H9 (cell line): ENCODE measurements at regions not wholly inside any gene's neighbourhood (a gene's known extent, or its start where the extent isn't known, plus 50 kb on each side); places are given as distances from the start of the nearest gene placed in this dataset.

Experiments
- DNase-seq: peaks from one replicate; pipeline ENCODE4 v3.0.0-alpha.2; 2017
- H2AFZ ChIP-seq: one replicate; pipeline ENCODE4 v1.6.1; 2013; ENCODE audit warnings: mild to moderate bottlenecking, low read length, control low read depth, moderate library complexity
- H2AK5ac ChIP-seq: 2 replicates; pipeline ENCODE4 v1.6.1; 2013; ENCODE audit warnings: low read length, control low read depth, mixed read lengths; ENCODE audit not compliant: insufficient read length
- H2BK120ac ChIP-seq: one replicate; pipeline ENCODE4 v1.6.1; 2013; ENCODE audit warnings: low read depth, mild to moderate bottlenecking, low read length, control low read depth, inconsistent platforms; ENCODE audit not compliant: poor library complexity, severe bottlenecking
- H2BK12ac ChIP-seq: 2 replicates; pipeline ENCODE4 v1.6.1; 2013; ENCODE audit warnings: low read length, control low read depth, mixed read lengths, low read depth; ENCODE audit not compliant: insufficient read length
- H2BK15ac ChIP-seq: 2 replicates; pipeline ENCODE4 v1.6.1; 2013; ENCODE audit warnings: low read depth, low read length, control low read depth
- H2BK20ac ChIP-seq: one replicate; pipeline ENCODE4 v1.6.1; 2013; ENCODE audit warnings: low read depth, mild to moderate bottlenecking, low read length, control low read depth, inconsistent platforms; ENCODE audit not compliant: poor library complexity, severe bottlenecking
- H2BK5ac ChIP-seq: 2 replicates; pipeline ENCODE4 v1.6.1; 2013; ENCODE audit warnings: low read length, control low read depth, mixed read lengths; ENCODE audit not compliant: insufficient read length
- H3K14ac ChIP-seq: 2 replicates; pipeline ENCODE4 v1.6.1; 2013; ENCODE audit warnings: low read length, control low read depth; ENCODE audit not compliant: insufficient read depth
- H3K18ac ChIP-seq: 2 replicates; pipeline ENCODE4 v1.6.1; 2013; ENCODE audit warnings: low read depth, mild to moderate bottlenecking, mixed read lengths, low read length, control low read depth; ENCODE audit not compliant: insufficient read length
- H3K23ac ChIP-seq: 2 replicates; pipeline ENCODE4 v1.6.1; 2013; ENCODE audit warnings: low read length, control low read depth, mixed read lengths, low read depth; ENCODE audit not compliant: insufficient read length
- H3K23me2 ChIP-seq: 2 replicates; pipeline ENCODE4 v1.6.1; 2013; ENCODE audit warnings: low read depth, mild to moderate bottlenecking, mixed read lengths, low read length, control low read depth; ENCODE audit not compliant: insufficient read length, poor library complexity, severe bottlenecking
- H3K27ac ChIP-seq: 2 replicates; pipeline ENCODE4 v1.5.1; 2013; ENCODE audit warnings: low read length, control low read depth, mixed read lengths, low read depth; ENCODE audit not compliant: insufficient read length
- H3K27me3 ChIP-seq: 2 replicates; pipeline ENCODE4 v1.6.1; 2013; ENCODE audit warnings: low read length, control low read depth, inconsistent platforms; ENCODE audit not compliant: insufficient read depth
- H3K4ac ChIP-seq: 2 replicates; pipeline ENCODE4 v1.6.1; 2013; ENCODE audit warnings: low read depth, mild to moderate bottlenecking, control low read depth, inconsistent platforms, low read length, moderate library complexity
- H3K4me1 ChIP-seq: 2 replicates; pipeline ENCODE4 v1.6.1; 2013; ENCODE audit warnings: low read length, control low read depth, inconsistent platforms; ENCODE audit not compliant: insufficient read depth
- H3K4me2 ChIP-seq: 2 replicates; pipeline ENCODE4 v1.6.1; 2013; ENCODE audit warnings: low read length, control low read depth, mixed read lengths; ENCODE audit not compliant: insufficient read length, insufficient read depth
- H3K56ac ChIP-seq: 2 replicates; pipeline ENCODE4 v1.6.1; 2013; ENCODE audit warnings: low read depth, mild to moderate bottlenecking, mixed read lengths, low read length, control low read depth; ENCODE audit not compliant: insufficient read length
- H3K79me1 ChIP-seq: 2 replicates; pipeline ENCODE4 v1.6.1; 2013; ENCODE audit warnings: low read depth, mild to moderate bottlenecking, moderate library complexity, low read length, control low read depth, inconsistent platforms; ENCODE audit not compliant: insufficient read depth, poor library complexity, severe bottlenecking
- H3K79me2 ChIP-seq: 2 replicates; pipeline ENCODE4 v1.6.1; 2013; ENCODE audit warnings: low read length, control low read depth, inconsistent platforms; ENCODE audit not compliant: insufficient read depth
- H3K9ac ChIP-seq: 2 replicates; pipeline ENCODE4 v1.6.1; 2013; ENCODE audit warnings: low read length, control low read depth, mixed read lengths; ENCODE audit not compliant: insufficient read length; ENCODE audit errors: extremely low read depth
- H3K9me3 ChIP-seq: one replicate; pipeline ENCODE4 v1.6.1; 2013; ENCODE audit warnings: low read depth, low read length, inconsistent platforms; ENCODE audit not compliant: control insufficient read depth
- H3T11ph ChIP-seq: one replicate; pipeline ENCODE4 v1.6.1; 2013; ENCODE audit warnings: mild to moderate bottlenecking, low read length, control low read depth, inconsistent platforms
- H4K20me1 ChIP-seq: one replicate; pipeline ENCODE4 v1.6.1; 2013; ENCODE audit not compliant: control insufficient read depth, insufficient read length, insufficient read depth
- H4K5ac ChIP-seq: 2 replicates; pipeline ENCODE4 v1.6.1; 2013; ENCODE audit warnings: low read depth, mild to moderate bottlenecking, mixed read lengths, low read length, control low read depth; ENCODE audit not compliant: insufficient read length
- H4K8ac ChIP-seq: replicated peaks from 2 replicates; pipeline ENCODE4 v1.6.1; 2013; ENCODE audit warnings: low read length, control low read depth, mixed read lengths, low read depth; ENCODE audit not compliant: insufficient read length
- H4K91ac ChIP-seq: 2 replicates; pipeline ENCODE4 v1.6.1; 2013; ENCODE audit warnings: low read depth, mild to moderate bottlenecking, moderate library complexity, mixed read lengths, low read length, control low read depth; ENCODE audit not compliant: insufficient read length
- H3K27ac Mint-ChIP-seq, 3 experiments: 2 replicates in 2 of 3; 3 replicates in 1 of 3; pipeline ENCODE4 v1.8.0; 2020 to 2021; ENCODE audit warnings: mixed read lengths in 3 of 3, mild to moderate bottlenecking in 1 of 3, moderate library complexity in 1 of 3
- H3K27me3 Mint-ChIP-seq: 2 replicates; pipeline ENCODE4 v1.8.0; 2021; ENCODE audit warnings: low read depth, mild to moderate bottlenecking, moderate library complexity, mixed read lengths
- H3K36me3 Mint-ChIP-seq, 3 experiments: 2 replicates in 2 of 3; 3 replicates in 1 of 3; pipeline ENCODE4 v1.8.0; 2020 to 2021; ENCODE audit warnings: low read depth in 3 of 3, mixed read lengths in 3 of 3; ENCODE audit not compliant: insufficient read depth in 1 of 3
- H3K4me1 Mint-ChIP-seq, 2 experiments: 2 replicates each; pipeline ENCODE4 v1.8.0; 2020; ENCODE audit warnings: mixed read lengths in 2 of 2
- H3K4me3 Mint-ChIP-seq, 2 experiments: 2 replicates in 1 of 2; 3 replicates in 1 of 2; pipeline ENCODE4 v1.8.0; 2020 to 2021; ENCODE audit warnings: mild to moderate bottlenecking in 2 of 2, mixed read lengths in 2 of 2, moderate library complexity in 1 of 2
- H3K9me3 Mint-ChIP-seq, 2 experiments: 2 replicates in 1 of 2; 3 replicates in 1 of 2; pipeline ENCODE4 v1.8.0; 2020; ENCODE audit warnings: mild to moderate bottlenecking in 2 of 2, mixed read lengths in 2 of 2, moderate library complexity in 1 of 2
- CTCF ChIP-seq: fragments of 200-600 bp; sonication (generic); conservative IDR thresholded peaks from 3 replicates; pipeline ENCODE4 v1.8.0; 2021; ENCODE audit warnings: antibody characterized with exemption, mild to moderate bottlenecking
- WGBS: extraction: QIAGEN DNeasy Blood & Tissue Kit; methylation state at CpG from one replicate; pipeline ENCODE4 v1.1.7; 2013; ENCODE audit warnings: missing lambda C conversion rate, low lambda C conversion rate, mixed read lengths; ENCODE audit not compliant: insufficient read length; ENCODE audit errors: extremely low coverage; 5-methylcytosine and 5-hydroxymethylcytosine counted together

- Mint-ChIP-seq H3K9me3 (no peaks in the 10 kb centered on the region; a peak in 2 of 5 replicates), H3K4me3 (no peak overlapping the region), H3K36me3 (no peaks in the 10 kb centered on the region), H3K27me3 (peaks cover 46% of the 10 kb centered on the region), H3K27ac (no peak overlapping the region), H3K4me1 (peaks cover 5 to 6% of the 10 kb centered on the region in 2 experiments)
- Histone ChIP-seq H3K56ac (no peak overlapping the region), H3K79me2 (no peaks in the 10 kb centered on the region), H3K4me2 (no peak overlapping the region), H2BK15ac (no peak overlapping the region), H2BK20ac (no peak overlapping the region), H3K9ac (no peak overlapping the region), H3T11ph (no peak overlapping the region), H2AK5ac (no peak overlapping the region), H3K27me3 (no peaks in the 10 kb centered on the region), H3K4me1 (peaks cover 2% of the 10 kb centered on the region), H3K23ac (no peak overlapping the region), H3K79me1 (no peaks in the 10 kb centered on the region), H3K23me2 (no peaks in the 10 kb centered on the region), H3K9me3 (no peaks in the 10 kb centered on the region), H4K8ac (no peak overlapping the region), H2AFZ (no peak overlapping the region), H4K20me1 (no peaks in the 10 kb centered on the region), H3K27ac (no peak overlapping the region), H4K91ac (no peak overlapping the region), H2BK120ac (no peak overlapping the region), H4K5ac (no peak overlapping the region), H2BK5ac (no peak overlapping the region), H2BK12ac (no peak overlapping the region), H3K18ac (no peak overlapping the region), H3K14ac (no peak overlapping the region), H3K4ac (no peak overlapping the region)
- WGBS = no CpG with 5 or more reads among the region's 13 CpGs
- no peak for TF ChIP-seq CTCF
- no peak for DNase-seq
Observed at GRCh38 chr10:43749145-43749576, 100.5 kb upstream of the ZNF32 start.
